HEK293 (cell line): ENCODE measurements at regions not wholly inside any gene's neighbourhood (a gene's known extent, or its start where the extent isn't known, plus 50 kb on each side); places are given as distances from the start of the nearest gene placed in this dataset.

ENCODE experiments used
- CTCF ChIA-PET: fragments of 350-600 bp; formaldehyde crosslinking; extraction: SDS; loops from one replicate; lab custom pipeline; 2021; ENCODE audit warnings: antibody characterized with exemption; lab: Yijun Ruan, JAX
- POLR2A ChIA-PET: fragments of 300-600 bp; formaldehyde crosslinking; extraction: SDS; loops from one replicate; lab custom pipeline; 2020; ENCODE audit warnings: antibody characterized with exemption, inconsistent platforms; lab: Yijun Ruan, JAX
- H3K27ac ChIP-seq: fragments of 200-500 bp; sonication (Bioruptor generic); 2 replicates; pipeline ENCODE4 v1.5.1; 2014; ENCODE audit warnings: low read depth, low read length, control low read depth, inconsistent platforms; ENCODE audit errors: extremely low read depth
- H3K36me3 ChIP-seq, 2 experiments: fragments of 200-500 bp in 1 of 2; sonication (Bioruptor generic) in 1 of 2; 1 replicate in 1 of 2; 2 replicates in 1 of 2; pipeline ENCODE4 v1.5.1; 2014 to 2017; ENCODE audit warnings: inconsistent platforms in 2 of 2, low read length in 2 of 2; ENCODE audit not compliant: control insufficient read depth in 2 of 2, insufficient read depth in 1 of 2
- H3K4me1 ChIP-seq: fragments of 200-500 bp; sonication (Bioruptor generic); 2 replicates; pipeline ENCODE4 v1.5.1; 2014; ENCODE audit warnings: mild to moderate bottlenecking, low read length, inconsistent platforms; ENCODE audit not compliant: control insufficient read depth, insufficient read depth
- H3K4me3 ChIP-seq: 2 replicates; pipeline ENCODE4 v1.5.1; 2011; ENCODE audit warnings: low read depth, mild to moderate bottlenecking, control low read depth, low read length, moderate library complexity
- H3K9me3 ChIP-seq: fragments of 200-500 bp; sonication (Bioruptor generic); 2 replicates; pipeline ENCODE4 v1.5.1; 2014; ENCODE audit warnings: low read depth, low read length, inconsistent platforms; ENCODE audit not compliant: control insufficient read depth, insufficient read depth
- BCL11B ChIP-seq: fragments of 450-650 bp; formaldehyde crosslinking; IDR thresholded peaks from 2 replicates; pipeline ENCODE4 v1.5.1; 2016; ENCODE audit warnings: low read depth, missing biosample characterization, missing genetic modification characterization
- GLI2 ChIP-seq: fragments of 450-650 bp; formaldehyde crosslinking; IDR thresholded peaks from 2 replicates; pipeline ENCODE4; 2017; ENCODE audit warnings: missing biosample characterization, missing genetic modification characterization, low read depth, borderline replicate concordance
- HOXC10 ChIP-seq: sonication (generic); formaldehyde crosslinking; IDR thresholded peaks from 2 replicates; pipeline ENCODE4 v1.8.1; 2023; ENCODE audit warnings: mild to moderate bottlenecking, missing genetic modification reagents
- REPIN1 ChIP-seq: fragments of 450-650 bp; formaldehyde crosslinking; IDR thresholded peaks from 2 replicates; pipeline ENCODE4 v1.5.1; 2017; ENCODE audit warnings: missing biosample characterization, missing genetic modification characterization, low read depth
- ZBTB1 ChIP-seq: fragments of 450-650 bp; formaldehyde crosslinking; IDR thresholded peaks from 2 replicates; pipeline ENCODE4 v1.5.1; 2016; ENCODE audit warnings: missing biosample characterization, missing genetic modification characterization
- ZFHX2 ChIP-seq: fragments of 450-650 bp; formaldehyde crosslinking; conservative IDR thresholded peaks from 2 replicates; pipeline ENCODE4 v1.5.1; 2016; ENCODE audit warnings: missing biosample characterization, missing genetic modification characterization
- ZIC2 ChIP-seq: fragments of 450-650 bp; formaldehyde crosslinking; IDR thresholded peaks from 2 replicates; pipeline ENCODE4 v1.5.1; 2016; ENCODE audit warnings: missing biosample characterization, missing genetic modification characterization
- ZNF112 ChIP-seq: fragments of 450-650 bp; formaldehyde crosslinking; IDR thresholded peaks from 2 replicates; pipeline ENCODE4 v1.5.0; 2017; ENCODE audit warnings: missing biosample characterization, missing genetic modification characterization
- ZNF155 ChIP-seq: fragments of 450-650 bp; formaldehyde crosslinking; IDR thresholded peaks from 2 replicates; pipeline ENCODE4 v1.5.1; 2016; ENCODE audit warnings: missing biosample characterization, missing genetic modification characterization
- ZNF174 ChIP-seq: fragments of 450-650 bp; formaldehyde crosslinking; IDR thresholded peaks from 2 replicates; pipeline ENCODE4 v1.5.0; 2017; ENCODE audit warnings: missing biosample characterization, mild to moderate bottlenecking, missing genetic modification characterization
- ZNF214 ChIP-seq: fragments of 450-650 bp; formaldehyde crosslinking; IDR thresholded peaks from 2 replicates; pipeline ENCODE4 v1.5.1; 2017; ENCODE audit warnings: missing biosample characterization, mild to moderate bottlenecking, missing genetic modification characterization, borderline replicate concordance
- ZNF274 ChIP-seq, 2 experiments: fragments of 200-500 bp in 1 of 2; fragments of 450-650 bp in 1 of 2; sonication (Bioruptor generic) in 1 of 2; formaldehyde crosslinking in 1 of 2; IDR thresholded peaks; 2 replicates each; pipeline versions ENCODE4 v1.5.1 to v1.6.1; 2014 to 2016; ENCODE audit warnings: borderline replicate concordance in 1 of 2, inconsistent platforms in 1 of 2, low read length in 1 of 2, missing biosample characterization in 1 of 2, missing genetic modification characterization in 1 of 2
- ZNF324 ChIP-seq: fragments of 450-650 bp; formaldehyde crosslinking; IDR thresholded peaks from 2 replicates; pipeline ENCODE4 v1.5.1; 2016; ENCODE audit warnings: missing biosample characterization, missing genetic modification characterization
- ZNF549 ChIP-seq: fragments of 450-650 bp; IDR thresholded peaks from 2 replicates; pipeline ENCODE4 v1.5.1; 2018; ENCODE audit warnings: missing biosample characterization, missing genetic modification characterization, mild to moderate bottlenecking, inconsistent platforms, moderate library complexity
- ZNF571 ChIP-seq: fragments of 450-650 bp; formaldehyde crosslinking; IDR thresholded peaks from 2 replicates; pipeline ENCODE4 v1.5.0; 2017; ENCODE audit warnings: missing biosample characterization, missing genetic modification characterization
- ZNF777 ChIP-seq: fragments of 450-650 bp; formaldehyde crosslinking; IDR thresholded peaks from 2 replicates; pipeline ENCODE4 v1.5.1; 2017; ENCODE audit warnings: missing biosample characterization, missing genetic modification characterization, borderline replicate concordance
- ZXDB ChIP-seq: fragments of 450-650 bp; formaldehyde crosslinking; IDR thresholded peaks from 2 replicates; pipeline ENCODE4 v1.5.1; 2016; ENCODE audit warnings: missing biosample characterization, missing genetic modification characterization
- TF ChIP-seq, protein P1 (sequence below): fragments of 450-650 bp; formaldehyde crosslinking; IDR thresholded peaks from 2 replicates; pipeline ENCODE4 v1.5.0; 2017; ENCODE audit warnings: missing biosample characterization, missing genetic modification characterization, borderline replicate concordance
- TF ChIP-seq, protein P2 (sequence below): fragments of 450-650 bp; formaldehyde crosslinking; IDR thresholded peaks from 2 replicates; pipeline ENCODE4 v1.5.1; 2016; ENCODE audit warnings: missing biosample characterization, missing genetic modification characterization
- TF ChIP-seq, protein P3 (sequence below): fragments of 450-650 bp; formaldehyde crosslinking; IDR thresholded peaks from 2 replicates; pipeline ENCODE4 v1.5.1; 2016; ENCODE audit warnings: missing biosample characterization, missing genetic modification characterization
- TF ChIP-seq, protein P4 (sequence below): fragments of 450-650 bp; formaldehyde crosslinking; IDR thresholded peaks from 2 replicates; pipeline ENCODE4 v1.5.1; 2016; ENCODE audit warnings: missing biosample characterization, missing genetic modification characterization
- TF ChIP-seq, protein P5 (sequence below): fragments of 450-650 bp; formaldehyde crosslinking; IDR thresholded peaks from 2 replicates; pipeline ENCODE4 v1.5.1; 2016; ENCODE audit warnings: missing biosample characterization, missing genetic modification characterization

DNA sequence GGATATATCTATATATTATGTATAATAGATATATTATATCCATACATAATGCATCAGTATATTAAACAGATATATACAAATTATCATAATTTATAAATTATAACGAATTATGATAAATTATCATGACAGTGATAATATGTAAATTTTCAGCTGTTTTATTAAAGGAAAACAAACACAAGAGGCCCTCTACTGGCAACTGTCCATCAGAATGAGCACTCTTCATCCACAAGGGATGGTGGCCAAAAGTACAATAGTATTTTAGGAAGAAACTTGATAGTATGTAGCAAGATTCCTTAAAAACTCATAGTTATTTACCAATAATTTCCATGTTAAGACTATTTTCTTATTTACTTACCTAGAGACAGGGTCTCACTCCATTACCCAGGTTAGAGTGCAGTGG is 113.3 kb upstream of the LPAR1 start:
- H3K4me3 ChIP-seq, result no peak overlapping the region
- H3K36me3 ChIP-seq, result no peaks in the 10 kb centered on the region
- CTCF ChIA-PET, result no interaction called here
- H3K27ac ChIP-seq, result no peak overlapping the region
- POLR2A ChIA-PET, result no interaction called here
- no peaks in the 10 kb centered on the region for H3K9me3 ChIP-seq
- H3K4me1 ChIP-seq, result no peaks in the 10 kb centered on the region
- TF ChIP-seq BCL11B (tag by site-specific recombination), result no peak
- TF ChIP-seq, protein P1, sequence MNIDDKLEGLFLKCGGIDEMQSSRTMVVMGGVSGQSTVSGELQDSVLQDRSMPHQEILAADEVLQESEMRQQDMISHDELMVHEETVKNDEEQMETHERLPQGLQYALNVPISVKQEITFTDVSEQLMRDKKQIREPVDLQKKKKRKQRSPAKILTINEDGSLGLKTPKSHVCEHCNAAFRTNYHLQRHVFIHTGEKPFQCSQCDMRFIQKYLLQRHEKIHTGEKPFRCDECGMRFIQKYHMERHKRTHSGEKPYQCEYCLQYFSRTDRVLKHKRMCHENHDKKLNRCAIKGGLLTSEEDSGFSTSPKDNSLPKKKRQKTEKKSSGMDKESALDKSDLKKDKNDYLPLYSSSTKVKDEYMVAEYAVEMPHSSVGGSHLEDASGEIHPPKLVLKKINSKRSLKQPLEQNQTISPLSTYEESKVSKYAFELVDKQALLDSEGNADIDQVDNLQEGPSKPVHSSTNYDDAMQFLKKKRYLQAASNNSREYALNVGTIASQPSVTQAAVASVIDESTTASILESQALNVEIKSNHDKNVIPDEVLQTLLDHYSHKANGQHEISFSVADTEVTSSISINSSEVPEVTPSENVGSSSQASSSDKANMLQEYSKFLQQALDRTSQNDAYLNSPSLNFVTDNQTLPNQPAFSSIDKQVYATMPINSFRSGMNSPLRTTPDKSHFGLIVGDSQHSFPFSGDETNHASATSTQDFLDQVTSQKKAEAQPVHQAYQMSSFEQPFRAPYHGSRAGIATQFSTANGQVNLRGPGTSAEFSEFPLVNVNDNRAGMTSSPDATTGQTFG (tag by site-specific recombination), result no peak
- TF ChIP-seq, protein P2, sequence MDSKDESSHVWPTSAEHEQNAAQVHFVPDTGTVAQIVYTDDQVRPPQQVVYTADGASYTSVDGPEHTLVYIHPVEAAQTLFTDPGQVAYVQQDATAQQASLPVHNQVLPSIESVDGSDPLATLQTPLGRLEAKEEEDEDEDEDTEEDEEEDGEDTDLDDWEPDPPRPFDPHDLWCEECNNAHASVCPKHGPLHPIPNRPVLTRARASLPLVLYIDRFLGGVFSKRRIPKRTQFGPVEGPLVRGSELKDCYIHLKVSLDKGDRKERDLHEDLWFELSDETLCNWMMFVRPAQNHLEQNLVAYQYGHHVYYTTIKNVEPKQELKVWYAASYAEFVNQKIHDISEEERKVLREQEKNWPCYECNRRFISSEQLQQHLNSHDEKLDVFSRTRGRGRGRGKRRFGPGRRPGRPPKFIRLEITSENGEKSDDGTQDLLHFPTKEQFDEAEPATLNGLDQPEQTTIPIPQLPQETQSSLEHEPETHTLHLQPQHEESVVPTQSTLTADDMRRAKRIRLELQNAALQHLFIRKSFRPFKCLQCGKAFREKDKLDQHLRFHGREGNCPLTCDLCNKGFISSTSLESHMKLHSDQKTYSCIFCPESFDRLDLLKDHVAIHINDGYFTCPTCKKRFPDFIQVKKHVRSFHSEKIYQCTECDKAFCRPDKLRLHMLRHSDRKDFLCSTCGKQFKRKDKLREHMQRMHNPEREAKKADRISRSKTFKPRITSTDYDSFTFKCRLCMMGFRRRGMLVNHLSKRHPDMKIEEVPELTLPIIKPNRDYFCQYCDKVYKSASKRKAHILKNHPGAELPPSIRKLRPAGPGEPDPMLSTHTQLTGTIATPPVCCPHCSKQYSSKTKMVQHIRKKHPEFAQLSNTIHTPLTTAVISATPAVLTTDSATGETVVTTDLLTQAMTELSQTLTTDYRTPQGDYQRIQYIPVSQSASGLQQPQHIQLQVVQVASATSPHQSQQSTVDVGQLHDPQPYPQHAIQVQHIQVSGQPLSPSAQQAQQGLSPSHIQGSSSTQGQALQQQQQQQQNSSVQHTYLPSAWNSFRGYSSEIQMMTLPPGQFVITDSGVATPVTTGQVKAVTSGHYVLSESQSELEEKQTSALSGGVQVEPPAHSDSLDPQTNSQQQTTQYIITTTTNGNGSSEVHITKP (tag by site-specific recombination), result no peak
- TF ChIP-seq, protein P3, sequence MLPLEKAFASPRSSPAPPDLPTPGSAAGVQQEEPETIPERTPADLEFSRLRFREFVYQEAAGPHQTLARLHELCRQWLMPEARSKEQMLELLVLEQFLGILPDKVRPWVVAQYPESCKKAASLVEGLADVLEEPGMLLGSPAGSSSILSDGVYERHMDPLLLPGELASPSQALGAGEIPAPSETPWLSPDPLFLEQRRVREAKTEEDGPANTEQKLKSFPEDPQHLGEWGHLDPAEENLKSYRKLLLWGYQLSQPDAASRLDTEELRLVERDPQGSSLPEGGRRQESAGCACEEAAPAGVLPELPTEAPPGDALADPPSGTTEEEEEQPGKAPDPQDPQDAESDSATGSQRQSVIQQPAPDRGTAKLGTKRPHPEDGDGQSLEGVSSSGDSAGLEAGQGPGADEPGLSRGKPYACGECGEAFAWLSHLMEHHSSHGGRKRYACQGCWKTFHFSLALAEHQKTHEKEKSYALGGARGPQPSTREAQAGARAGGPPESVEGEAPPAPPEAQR (tag by site-specific recombination), result no peak
- no peak for TF ChIP-seq GLI2 (tag by site-specific recombination)
- TF ChIP-seq ZFHX2 (tag by site-specific recombination), result no peak
- no peak for TF ChIP-seq ZXDB (tag by site-specific recombination)
- TF ChIP-seq ZNF214 (tag by site-specific recombination), result no peak

DNA sequence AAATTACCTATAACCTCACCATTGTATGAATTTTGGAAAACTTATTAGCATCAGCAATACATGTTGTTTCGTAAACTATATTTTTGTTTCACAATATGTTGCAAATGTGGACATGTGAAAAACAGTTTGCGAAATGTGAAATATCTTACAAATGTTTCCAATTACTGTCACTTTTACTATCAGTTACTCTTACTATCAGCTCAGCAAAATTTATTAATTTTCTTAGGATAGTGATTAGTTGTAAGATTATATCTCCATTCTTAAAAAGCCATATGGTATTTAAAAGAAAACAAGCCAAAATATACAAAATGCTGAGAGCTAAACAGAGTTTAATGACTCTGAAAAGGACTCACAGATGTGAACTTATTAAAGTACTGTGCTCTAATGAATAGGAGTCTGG is 111.9 kb upstream of the LPAR1 start:
- no peaks in the 10 kb centered on the region for H3K36me3 ChIP-seq
- ChIA-PET POLR2A (no interaction called here), CTCF (interaction anchor here (1.6 kb wide), 1 partner anchor 12 kb away, joined by 6 read pairs; no protein-coding TSS in a partner anchor)
- H3K4me1 ChIP-seq, result no peaks in the 10 kb centered on the region
- no peak overlapping the region for H3K4me3 ChIP-seq
- no peaks in the 10 kb centered on the region for H3K9me3 ChIP-seq
- H3K27ac ChIP-seq, result no peak overlapping the region
- TF ChIP-seq, protein P4, sequence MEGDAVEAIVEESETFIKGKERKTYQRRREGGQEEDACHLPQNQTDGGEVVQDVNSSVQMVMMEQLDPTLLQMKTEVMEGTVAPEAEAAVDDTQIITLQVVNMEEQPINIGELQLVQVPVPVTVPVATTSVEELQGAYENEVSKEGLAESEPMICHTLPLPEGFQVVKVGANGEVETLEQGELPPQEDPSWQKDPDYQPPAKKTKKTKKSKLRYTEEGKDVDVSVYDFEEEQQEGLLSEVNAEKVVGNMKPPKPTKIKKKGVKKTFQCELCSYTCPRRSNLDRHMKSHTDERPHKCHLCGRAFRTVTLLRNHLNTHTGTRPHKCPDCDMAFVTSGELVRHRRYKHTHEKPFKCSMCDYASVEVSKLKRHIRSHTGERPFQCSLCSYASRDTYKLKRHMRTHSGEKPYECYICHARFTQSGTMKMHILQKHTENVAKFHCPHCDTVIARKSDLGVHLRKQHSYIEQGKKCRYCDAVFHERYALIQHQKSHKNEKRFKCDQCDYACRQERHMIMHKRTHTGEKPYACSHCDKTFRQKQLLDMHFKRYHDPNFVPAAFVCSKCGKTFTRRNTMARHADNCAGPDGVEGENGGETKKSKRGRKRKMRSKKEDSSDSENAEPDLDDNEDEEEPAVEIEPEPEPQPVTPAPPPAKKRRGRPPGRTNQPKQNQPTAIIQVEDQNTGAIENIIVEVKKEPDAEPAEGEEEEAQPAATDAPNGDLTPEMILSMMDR (tag by site-specific recombination), result no peak
- no peak for TF ChIP-seq ZNF112
- no peak for TF ChIP-seq ZNF549 (tag by site-specific recombination)
- TF ChIP-seq ZBTB1 (tag by site-specific recombination), result no peak
- TF ChIP-seq ZNF155 (tag by site-specific recombination), result no peak
- no peak for TF ChIP-seq ZNF571
- TF ChIP-seq ZNF174 (tag by site-specific recombination), result no peak
- no peak for TF ChIP-seq HOXC10 (CRISPR knock-in tag)
- TF ChIP-seq ZNF777, result no peak
- no peak for TF ChIP-seq ZNF324 (tag by site-specific recombination)
- TF ChIP-seq, protein P5, sequence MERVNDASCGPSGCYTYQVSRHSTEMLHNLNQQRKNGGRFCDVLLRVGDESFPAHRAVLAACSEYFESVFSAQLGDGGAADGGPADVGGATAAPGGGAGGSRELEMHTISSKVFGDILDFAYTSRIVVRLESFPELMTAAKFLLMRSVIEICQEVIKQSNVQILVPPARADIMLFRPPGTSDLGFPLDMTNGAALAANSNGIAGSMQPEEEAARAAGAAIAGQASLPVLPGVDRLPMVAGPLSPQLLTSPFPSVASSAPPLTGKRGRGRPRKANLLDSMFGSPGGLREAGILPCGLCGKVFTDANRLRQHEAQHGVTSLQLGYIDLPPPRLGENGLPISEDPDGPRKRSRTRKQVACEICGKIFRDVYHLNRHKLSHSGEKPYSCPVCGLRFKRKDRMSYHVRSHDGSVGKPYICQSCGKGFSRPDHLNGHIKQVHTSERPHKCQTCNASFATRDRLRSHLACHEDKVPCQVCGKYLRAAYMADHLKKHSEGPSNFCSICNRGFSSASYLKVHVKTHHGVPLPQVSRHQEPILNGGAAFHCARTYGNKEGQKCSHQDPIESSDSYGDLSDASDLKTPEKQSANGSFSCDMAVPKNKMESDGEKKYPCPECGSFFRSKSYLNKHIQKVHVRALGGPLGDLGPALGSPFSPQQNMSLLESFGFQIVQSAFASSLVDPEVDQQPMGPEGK, result no peak
- no peak for TF ChIP-seq REPIN1 (tag by site-specific recombination)
- TF ChIP-seq ZIC2 (tag by site-specific recombination), result no peak
- TF ChIP-seq, protein P3 (tag by site-specific recombination), result no peak
- no peak for TF ChIP-seq ZNF274 (IDR thresholded peaks at IDR 0.05; ENCODE audit: low read length)
- no peak for TF ChIP-seq ZNF274 (tag by site-specific recombination; IDR thresholded peaks at IDR 0.05; ENCODE audit: borderline replicate concordance)
